NCI-H345 treated with DMSO at 0.1 percent for 48 hours (cell line): ENCODE measurements at regions not wholly inside any gene's neighbourhood (a gene's known extent, or its start where the extent isn't known, plus 50 kb on each side); places are given as distances from the start of the nearest gene placed in this dataset.
A peak's percentile ranks its signal among the peaks of the same experiment; 100 is the strongest.

Experiments used
- DNase-seq: peaks from one replicate; lab custom pipeline; 2025; ENCODE audit not compliant: unreplicated experiment; lab: John Stamatoyannopoulos, UW

GRCh38 chr2:7950035-7950612 is 731.7 kb upstream of the ID2 start:
- DNase-seq = no peak

GRCh38 chr2:7951001-7951400 is 730.9 kb upstream of the ID2 start:
- no peak for DNase-seq

- DNase-seq = no peak
Measured at GRCh38 chr2:7951490-7951889, 730.4 kb upstream of the ID2 start.

GRCh38 chr2:7952046-7952745 is 729.7 kb upstream of the ID2 start:
- no peak for DNase-seq

- peak; percentile 72 for DNase-seq
Measured at GRCh38 chr2:7953195-7953594, 728.7 kb upstream of the ID2 start.

- DNase-seq = no peak
Measured at GRCh38 chr2:7954234-7954633, 727.6 kb upstream of the ID2 start.

GRCh38 chr2:7956126-7956689 is 725.6 kb upstream of the ID2 start:
- DNase-seq = peak; percentile 61

- DNase-seq = no peak
Measured at GRCh38 chr2:7961550-7961949, 720.3 kb upstream of the ID2 start.

GRCh38 chr2:7962161-7962560 is 719.7 kb upstream of the ID2 start:
- peak; percentile 40 for DNase-seq

- DNase-seq = no peak
Measured at GRCh38 chr2:7963787-7964186, 718.1 kb upstream of the ID2 start.

- DNase-seq = no peak
Measured at GRCh38 chr2:7966032-7966431, 715.8 kb upstream of the ID2 start.

- no peak for DNase-seq
Measured at GRCh38 chr2:7967707-7968405, 714.0 kb upstream of the ID2 start.

- no peak for DNase-seq
Measured at GRCh38 chr2:7969756-7970515, 711.9 kb upstream of the ID2 start.

GRCh38 chr2:7971248-7971647 is 710.6 kb upstream of the ID2 start:
- no peak for DNase-seq

- DNase-seq = no peak
Measured at GRCh38 chr2:7971841-7972240, 710.0 kb upstream of the ID2 start.

GRCh38 chr2:7972670-7973069 is 709.2 kb upstream of the ID2 start:
- peak; percentile 79 for DNase-seq

GRCh38 chr2:7973801-7974480 is 707.9 kb upstream of the ID2 start:
- no peak for DNase-seq

GRCh38 chr2:7974936-7975335 is 706.9 kb upstream of the ID2 start:
- no peak for DNase-seq

GRCh38 chr2:7976206-7976605 is 705.6 kb upstream of the ID2 start:
- DNase-seq = no peak

GRCh38 chr2:7977981-7978380 is 703.9 kb upstream of the ID2 start:
- DNase-seq = no peak

- no peak for DNase-seq
Measured at GRCh38 chr2:7982054-7982453, 699.8 kb upstream of the ID2 start.
